HG02798 (cell line): ENCODE measurements at regions not wholly inside any gene's neighbourhood (a gene's known extent, or its start where the extent isn't known, plus 50 kb on each side); places are given as distances from the start of the nearest gene placed in this dataset.
A peak's percentile ranks its signal among the peaks of the same experiment; 100 is the strongest.

ENCODE experiments used
- ATAC-seq: cut with Tn5 transposase; IDR thresholded peaks from one replicate; pipeline ENCODE4 v1.9.1; 2021; ENCODE audit warnings: mild to moderate bottlenecking; ENCODE audit not compliant: unreplicated experiment, poor library complexity

GRCh38 chr6:23388086-23388783 lies 737.8 kb upstream of the NRSN1 start:
- no peak for ATAC-seq

- no peak for ATAC-seq
Observed at GRCh38 chr6:23389386-23389785, 736.6 kb upstream of the NRSN1 start.

GRCh38 chr6:23390221-23390620 lies 735.8 kb upstream of the NRSN1 start:
- no peak for ATAC-seq

GRCh38 chr6:23394681-23395080 lies 731.3 kb upstream of the NRSN1 start:
- ATAC-seq = no peak

GRCh38 chr6:23395381-23395780 lies 730.6 kb upstream of the NRSN1 start:
- ATAC-seq = no peak

GRCh38 chr6:23396949-23397348 lies 729.1 kb upstream of the NRSN1 start:
- ATAC-seq = no peak

- no peak for ATAC-seq
Observed at GRCh38 chr6:23403460-23403859, 722.6 kb upstream of the NRSN1 start.

- ATAC-seq = no peak
Observed at GRCh38 chr6:23409531-23409930, 716.5 kb upstream of the NRSN1 start.

- no peak for ATAC-seq
Observed at GRCh38 chr6:23410439-23410838, 715.6 kb upstream of the NRSN1 start.

GRCh38 chr6:23412770-23413169 lies 713.2 kb upstream of the NRSN1 start:
- ATAC-seq = no peak

GRCh38 chr6:23413327-23414050 lies 712.5 kb upstream of the NRSN1 start:
- ATAC-seq = no peak

- ATAC-seq = peak; percentile 44
Observed at GRCh38 chr6:23414051-23414445, 712.0 kb upstream of the NRSN1 start.

- no peak for ATAC-seq
Observed at GRCh38 chr6:23414922-23415321, 711.1 kb upstream of the NRSN1 start.

- ATAC-seq = no peak
Observed at GRCh38 chr6:23415819-23416427, 710.1 kb upstream of the NRSN1 start.

GRCh38 chr6:23417133-23417532 lies 708.9 kb upstream of the NRSN1 start:
- no peak for ATAC-seq

GRCh38 chr6:23418095-23418494 lies 707.9 kb upstream of the NRSN1 start:
- ATAC-seq = no peak

- ATAC-seq = no peak
Observed at GRCh38 chr6:23419046-23419445, 707.0 kb upstream of the NRSN1 start.

- no peak for ATAC-seq
Observed at GRCh38 chr6:23420659-23421350, 705.2 kb upstream of the NRSN1 start.

GRCh38 chr6:23424584-23424983 lies 701.4 kb upstream of the NRSN1 start:
- ATAC-seq = no peak

GRCh38 chr6:23435126-23435525 lies 690.9 kb upstream of the NRSN1 start:
- no peak for ATAC-seq

- ATAC-seq = no peak
Observed at GRCh38 chr6:23435798-23436197, 690.2 kb upstream of the NRSN1 start.
